HEK293T (cell line): ENCODE measurements at regions not wholly inside any gene's neighbourhood (a gene's known extent, or its start where the extent isn't known, plus 50 kb on each side); places are given as distances from the start of the nearest gene placed in this dataset.
"Not testable (repeated sequence)": the region's sequence is repeated elsewhere in the genome, so short reads cannot be mapped to it uniquely, and the experiment has no call there.

Source experiments
- CTCF ChIA-PET: fragments of 350-600 bp; formaldehyde crosslinking; extraction: SDS; loops from one replicate; lab custom pipeline; 2021; ENCODE audit warnings: antibody characterized with exemption, inconsistent platforms; lab: Yijun Ruan, JAX
- POLR2A ChIA-PET: fragments of 350-600 bp; formaldehyde crosslinking; extraction: SDS; loops from one replicate; lab custom pipeline; 2020; ENCODE audit warnings: antibody characterized with exemption, inconsistent platforms; lab: Yijun Ruan, JAX
- DNase-seq: peaks from one replicate; pipeline ENCODE4 v3.0.0; 2012; ENCODE audit warnings: mixed read lengths; ENCODE audit errors: extremely low spot score
- ARNT ChIP-seq: fragments of 450-650 bp; IDR thresholded peaks from 2 replicates; pipeline ENCODE4 v1.6.1; 2017; ENCODE audit warnings: mild to moderate bottlenecking
- BHLHE40 ChIP-seq: fragments of 450-650 bp; IDR thresholded peaks from 2 replicates; pipeline ENCODE4 v1.6.1; 2016; ENCODE audit warnings: mild to moderate bottlenecking, moderate library complexity, borderline replicate concordance
- CTBP1 ChIP-seq: fragments of 450-650 bp; IDR thresholded peaks from 2 replicates; pipeline ENCODE4 v1.6.1; 2016; ENCODE audit warnings: borderline replicate concordance
- ELF4 ChIP-seq: fragments of 450-650 bp; IDR thresholded peaks from 2 replicates; pipeline ENCODE4 v1.6.1; 2017; ENCODE audit warnings: antibody characterized with exemption
- FOXA1 ChIP-seq: fragments of 450-650 bp; IDR thresholded peaks from 2 replicates; pipeline ENCODE4 v1.6.1; 2016; ENCODE audit warnings: mild to moderate bottlenecking
- FOXK2 ChIP-seq: fragments of 450-650 bp; IDR thresholded peaks from 2 replicates; pipeline ENCODE4 v1.6.1; 2016; ENCODE audit warnings: mild to moderate bottlenecking
- FOXM1 ChIP-seq: fragments of 450-650 bp; IDR thresholded peaks from 2 replicates; pipeline ENCODE4 v1.6.1; 2017; ENCODE audit warnings: mild to moderate bottlenecking, borderline replicate concordance
- HDGF ChIP-seq: fragments of 450-650 bp; IDR thresholded peaks from 2 replicates; pipeline ENCODE4 v1.6.1; 2017; ENCODE audit warnings: antibody characterized with exemption, borderline replicate concordance
- L3MBTL2 ChIP-seq: fragments of 450-650 bp; conservative IDR thresholded peaks from 2 replicates; pipeline ENCODE4 v1.6.1; 2016; ENCODE audit warnings: mild to moderate bottlenecking
- LEF1 ChIP-seq: fragments of 450-650 bp; IDR thresholded peaks from 2 replicates; pipeline ENCODE4 v1.6.1; 2017; ENCODE audit warnings: mild to moderate bottlenecking, borderline replicate concordance
- NFRKB ChIP-seq: fragments of 450-650 bp; IDR thresholded peaks from 2 replicates; pipeline ENCODE4 v1.6.1; 2016; ENCODE audit warnings: mild to moderate bottlenecking, moderate library complexity
- PKNOX1 ChIP-seq: fragments of 450-650 bp; IDR thresholded peaks from 2 replicates; pipeline ENCODE4 v1.6.1; 2016
- SP1 ChIP-seq: fragments of 450-650 bp; IDR thresholded peaks from 2 replicates; pipeline ENCODE4 v1.6.1; 2017
- SUZ12 ChIP-seq: fragments of 450-650 bp; IDR thresholded peaks from 2 replicates; pipeline ENCODE4 v1.6.1; 2016; ENCODE audit warnings: mild to moderate bottlenecking
- TARDBP ChIP-seq: fragments of 450-650 bp; IDR thresholded peaks from 2 replicates; pipeline ENCODE4 v1.6.1; 2016
- ZNF384 ChIP-seq: fragments of 450-650 bp; IDR thresholded peaks from 2 replicates; pipeline ENCODE4 v1.6.1; 2016

- DNase-seq = no peak
- ChIA-PET CTCF (no interaction called here), POLR2A (no interaction called here)
- no peak for TF ChIP-seq SP1
- TF ChIP-seq ARNT = no peak
- TF ChIP-seq NFRKB = no peak
- TF ChIP-seq TARDBP = no peak
- no peak for TF ChIP-seq FOXK2
- TF ChIP-seq BHLHE40 = no peak
- no peak for TF ChIP-seq FOXA1
- no peak for TF ChIP-seq FOXM1
- TF ChIP-seq CTBP1 = no peak
- TF ChIP-seq L3MBTL2 = no peak
- TF ChIP-seq PKNOX1 = no peak
- TF ChIP-seq LEF1 = no peak
- TF ChIP-seq SUZ12 = no peak
- no peak for TF ChIP-seq ZNF384
- no peak for TF ChIP-seq HDGF
- TF ChIP-seq ELF4 = no peak
Measured at GRCh38 chr2:195115738-195116137, 541.3 kb upstream of the SLC39A10 start.

DNA sequence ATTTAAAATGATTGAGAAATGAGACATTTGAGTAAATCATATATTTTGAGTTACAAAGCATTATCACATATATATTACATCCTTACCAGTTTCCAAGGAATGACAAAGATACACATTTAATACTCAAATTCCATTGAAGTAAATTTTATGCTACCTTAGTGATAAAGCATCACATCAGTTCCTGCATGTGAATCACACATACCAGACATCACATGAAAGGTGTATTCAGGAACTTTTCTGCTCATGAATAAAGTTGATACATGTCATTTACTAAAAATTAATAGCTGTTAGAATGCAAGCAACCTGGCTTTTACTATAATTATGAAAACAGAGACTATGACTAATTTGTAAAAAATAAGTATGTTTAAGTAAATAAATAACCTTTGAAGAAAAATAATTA, 548.8 kb upstream of the SLC39A10 start:
- ChIA-PET POLR2A (no interaction called here), CTCF (no interaction called here)

GRCh38 chr2:195106681-195107380, 550.2 kb upstream of the SLC39A10 start:
- ChIA-PET CTCF (no interaction called here), POLR2A (no interaction called here)
- no peak for DNase-seq
- TF ChIP-seq FOXK2 (no peak), L3MBTL2 (no peak), ELF4 (no peak), ZNF384 (no peak), LEF1 (no peak), ARNT (no peak), FOXA1 (no peak), HDGF (no peak), PKNOX1 (no peak), BHLHE40 (no peak), FOXM1 (no peak), NFRKB (no peak), TARDBP (no peak), SUZ12 (no peak), CTBP1 (no peak), SP1 (no peak)

More for the DNA sequence above, 548.8 kb upstream of the SLC39A10 start:
- TF ChIP-seq SP1 = no peak
- TF ChIP-seq CTBP1 = no peak
- no peak for TF ChIP-seq FOXK2
- no peak for TF ChIP-seq NFRKB
- no peak for TF ChIP-seq PKNOX1
- TF ChIP-seq TARDBP = no peak
- TF ChIP-seq ZNF384 = no peak
- no peak for TF ChIP-seq LEF1
- TF ChIP-seq ELF4 = no peak
- no peak for TF ChIP-seq SUZ12
- TF ChIP-seq L3MBTL2 = no peak
- TF ChIP-seq FOXA1 = no peak
- no peak for TF ChIP-seq ARNT
- TF ChIP-seq FOXM1 = no peak
- TF ChIP-seq HDGF = no peak
- DNase-seq = no peak

- CTCF ChIA-PET = no interaction called here
- DNase-seq = no peak
- POLR2A ChIA-PET = no interaction called here
- TF ChIP-seq SP1 (no peak), ELF4 (no peak), HDGF (no peak), SUZ12 (no peak)
Measured at GRCh38 chr2:195105581-195105980, 551.4 kb upstream of the SLC39A10 start.

DNA sequence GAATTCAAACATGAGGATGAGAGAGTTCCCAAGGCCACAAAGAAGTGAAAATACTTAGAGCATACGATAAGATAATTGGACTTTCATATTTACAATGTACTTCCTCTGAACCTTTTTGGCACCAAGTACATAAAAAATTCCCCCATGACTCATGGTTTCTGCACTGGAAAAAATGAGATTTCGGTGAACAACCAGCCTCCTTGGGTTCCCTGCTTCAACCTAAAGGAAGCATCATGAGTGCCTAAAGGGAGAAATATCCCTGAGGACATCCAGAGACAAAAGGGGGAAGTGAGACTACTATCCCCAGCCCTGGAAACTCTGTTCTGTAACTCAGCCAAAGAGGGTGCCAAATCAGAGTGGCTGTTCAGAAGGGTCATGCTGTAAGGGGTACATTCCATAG, 562.7 kb upstream of the SLC39A10 start:
- TF ChIP-seq HDGF = no peak
- no peak for TF ChIP-seq NFRKB
- TF ChIP-seq FOXM1 = no peak
- no peak for TF ChIP-seq TARDBP
- TF ChIP-seq SP1 = no peak
- POLR2A ChIA-PET = no interaction called here
- DNase-seq = no peak
- CTCF ChIA-PET = no interaction called here

DNA sequence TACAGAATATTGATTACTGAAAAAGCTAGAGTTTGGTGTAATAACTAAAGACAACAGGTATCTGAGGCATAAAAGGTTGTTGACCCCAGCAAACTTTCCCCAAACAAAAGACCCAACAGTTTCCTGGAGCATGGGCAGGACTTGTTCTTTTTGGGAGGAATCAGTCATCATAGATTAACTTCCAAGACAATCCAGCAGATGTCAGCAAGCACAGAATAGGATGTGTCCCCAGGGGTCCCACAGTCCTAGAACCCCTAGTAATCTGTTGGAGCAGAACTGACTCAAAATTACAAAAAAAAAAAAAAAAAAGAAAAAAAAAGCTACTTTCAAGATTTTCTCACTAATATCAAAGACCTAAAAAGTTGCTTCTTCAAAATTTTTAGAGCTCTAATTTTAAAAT, 564.7 kb upstream of the SLC39A10 start:
- peak; percentile 22 for DNase-seq

GRCh38 chr2:195072806-195073205, 584.2 kb upstream of the SLC39A10 start:
- CTCF ChIA-PET, POLR2A ChIA-PET, DNase-seq: not testable (repeated sequence)

More for the DNA sequence above, 564.7 kb upstream of the SLC39A10 start:
- ChIA-PET POLR2A (no interaction called here), CTCF (interaction anchor here (0.6 kb wide), 1 partner anchor 568 kb away, joined by 5 read pairs; no protein-coding TSS in a partner anchor)
- TF ChIP-seq FOXA1 (no peak), HDGF (no peak), LEF1 (no peak), NFRKB (no peak), SUZ12 (no peak), ELF4 (no peak), BHLHE40 (no peak), CTBP1 (no peak), L3MBTL2 (no peak), SP1 (no peak), PKNOX1 (no peak), ARNT (no peak), FOXM1 (no peak), TARDBP (no peak)
